GM12878 (cell line): ENCODE measurements at regions not wholly inside any gene's neighbourhood (a gene's known extent, or its start where the extent isn't known, plus 50 kb on each side); places are given as distances from the start of the nearest gene placed in this dataset.

Experiments used
- ATAC-seq: fragments of 200-7000 bp; cut with Tn5 transposase; 3 replicates; pipeline ENCODE4 v1.9.1; 2020; ENCODE audit warnings: mild to moderate bottlenecking, moderate library complexity
- BruUV-seq: library from RNA; stranded (reverse); fragments of 400-500 nt; replicated peaks from 2 replicates; lab custom pipeline; 2021; lab: Mats Ljungman, UMichigan
- CTCF ChIA-PET: fragments of 300-600 bp; sonication (Branson Sonifier 250); formaldehyde crosslinking; extraction: SDS; loops from one replicate; lab custom pipeline; 2021; ENCODE audit warnings: inconsistent platforms; lab: Yijun Ruan, JAX
- POLR2A ChIA-PET: fragments of 350-600 bp; formaldehyde crosslinking; extraction: SDS; loops from one replicate; lab custom pipeline; 2021; ENCODE audit warnings: inconsistent platforms; lab: Charles Lee
- RAD21 ChIA-PET: fragments of 300-600 bp; sonication (Branson Sonifier 250); formaldehyde crosslinking; loops from one replicate; lab custom pipeline; 2023; ENCODE audit warnings: antibody characterized with exemption; ENCODE audit not compliant: unreplicated experiment; lab: Charles Lee
- SMC1A ChIA-PET: fragments of 300-600 bp; sonication (Branson Sonifier 250); formaldehyde crosslinking; loops from one replicate; lab custom pipeline; 2023; ENCODE audit not compliant: unreplicated experiment, uncharacterized antibody; lab: Charles Lee
- DNase-seq: peaks from one replicate; pipeline ENCODE4 v3.0.0-alpha.2; 2011; ENCODE audit warnings: low read depth, low spot score
- FAIRE-seq: peaks from 3 replicates; lab custom pipeline; 2011; peaks lifted over from hg19 to GRCh38; lab: Jason Lieb, UNC
- H2AFZ ChIP-seq: 2 replicates; pipeline ENCODE4 v1.6.0; 2011; ENCODE audit warnings: low read depth, low read length, control low read depth; ENCODE audit not compliant: control insufficient read depth
- H3K27ac ChIP-seq: 2 replicates; pipeline ENCODE4 v1.5.1; 2011; ENCODE audit warnings: control low read depth; ENCODE audit not compliant: control insufficient read depth, insufficient read depth
- H3K27me3 ChIP-seq, 2 experiments: replicated peaks in 1 of 2; 2 replicates each; pipeline versions ENCODE4 v1.6.0 to v1.6.1; 2011; ENCODE audit warnings: low read length in 1 of 2; ENCODE audit not compliant: control insufficient read depth in 2 of 2, insufficient read depth in 2 of 2
- H3K36me3 ChIP-seq, 2 experiments: 2 replicates each; pipeline ENCODE4 v1.5.1; 2011; ENCODE audit warnings: low read length in 1 of 2; ENCODE audit not compliant: control insufficient read depth in 2 of 2, insufficient read depth in 2 of 2
- H3K4me1 ChIP-seq: 2 replicates; pipeline ENCODE4 v1.6.1; 2011; ENCODE audit warnings: mild to moderate bottlenecking, low read length, moderate library complexity, mixed read lengths; ENCODE audit not compliant: control insufficient read depth, insufficient read depth
- H3K4me2 ChIP-seq: 2 replicates; pipeline ENCODE4 v1.6.0; 2011; ENCODE audit warnings: control low read depth; ENCODE audit not compliant: control insufficient read depth, insufficient read depth
- H3K4me3 ChIP-seq: fragments of 200-600 bp; sonication (generic); 2 replicates; pipeline ENCODE4 v1.5.1; 2016
- H3K79me2 ChIP-seq: 2 replicates; pipeline ENCODE4 v1.6.0; 2011; ENCODE audit warnings: low read length; ENCODE audit not compliant: control insufficient read depth, insufficient read depth
- H3K9ac ChIP-seq: 2 replicates; pipeline ENCODE4 v1.8.0; 2011; ENCODE audit warnings: low read length, control low read depth, mixed read lengths; ENCODE audit not compliant: control insufficient read depth, insufficient read depth
- H3K9me3 ChIP-seq: replicated peaks from 3 replicates; pipeline ENCODE4 v1.5.1; 2011; ENCODE audit warnings: mild to moderate bottlenecking, low read length; ENCODE audit not compliant: control insufficient read depth, insufficient read depth
- H4K20me1 ChIP-seq: 2 replicates; pipeline ENCODE4 v1.6.0; 2011; ENCODE audit not compliant: control insufficient read depth, insufficient read depth
- CHD1 ChIP-seq: IDR thresholded peaks from 2 replicates; pipeline ENCODE4 v1.6.1; 2012; ENCODE audit warnings: low read depth, low read length, improper control_type of control experiment
- CHD4 ChIP-seq: fragments of 200-600 bp; sonication (generic); IDR thresholded peaks from 2 replicates; pipeline ENCODE4 v1.6.1; 2016; ENCODE audit warnings: mild to moderate bottlenecking
- EZH2 ChIP-seq: IDR thresholded peaks from 2 replicates; pipeline ENCODE4 v1.6.1; 2012; ENCODE audit warnings: low read depth, mild to moderate bottlenecking, control low read depth, inconsistent platforms, low read length, borderline replicate concordance; ENCODE audit not compliant: control insufficient read depth
- HDGF ChIP-seq: fragments of 450-650 bp; IDR thresholded peaks from 2 replicates; pipeline ENCODE4 v1.6.1; 2016; ENCODE audit warnings: antibody characterized with exemption
- LARP7 ChIP-seq: fragments of 450-650 bp; IDR thresholded peaks from 2 replicates; pipeline ENCODE4 v1.6.1; 2017; ENCODE audit warnings: mild to moderate bottlenecking
- MEF2A ChIP-seq: IDR thresholded peaks from 2 replicates; pipeline ENCODE4 v1.6.1; 2011; ENCODE audit warnings: low read depth, mild to moderate bottlenecking, low read length, moderate library complexity; ENCODE audit not compliant: insufficient read depth
- NFYB ChIP-seq: IDR thresholded peaks from 2 replicates; pipeline ENCODE4 v1.6.1; 2011; ENCODE audit warnings: low read depth, mild to moderate bottlenecking, low read length, improper control_type of control experiment, moderate library complexity; ENCODE audit not compliant: insufficient read depth
- POLR2A ChIP-seq: IDR thresholded peaks from 2 replicates; pipeline ENCODE4 v1.6.1; 2011; ENCODE audit warnings: low read depth, mild to moderate bottlenecking, low read length
- STAT1 ChIP-seq: fragments of 450-650 bp; conservative IDR thresholded peaks from 2 replicates; pipeline ENCODE4 v1.6.1; 2014; ENCODE audit warnings: antibody characterized with exemption, mild to moderate bottlenecking
- WGBS: methylation state at CpG from one replicate; pipeline ENCODE4 v1.1.6; 2016; ENCODE audit warnings: low lambda C conversion rate; ENCODE audit not compliant: insufficient replicate concordance, insufficient coverage; ENCODE audit errors: missing lambda C conversion rate; 5-methylcytosine and 5-hydroxymethylcytosine counted together
- in situ Hi-C: fragments of 300-500 bp; cut with MboI; formaldehyde crosslinking; loops from 9 replicates; pipeline ENCODE4 v1.14.3; 2018; ENCODE audit warnings: mixed read lengths
- intact Hi-C: fragments of 100-400 bp; cut with micrococcal nuclease; formaldehyde crosslinking; loops from one replicate; pipeline ENCODE4 v1.14.2; 2022; ENCODE audit not compliant: unreplicated experiment
- TF ChIP-seq, protein P1 (sequence below): fragments of 450-650 bp; IDR thresholded peaks from 2 replicates; pipeline ENCODE4 v1.6.1; 2018; ENCODE audit warnings: mild to moderate bottlenecking, low read depth, moderate library complexity; ENCODE audit not compliant: partially characterized antibody

DNA sequence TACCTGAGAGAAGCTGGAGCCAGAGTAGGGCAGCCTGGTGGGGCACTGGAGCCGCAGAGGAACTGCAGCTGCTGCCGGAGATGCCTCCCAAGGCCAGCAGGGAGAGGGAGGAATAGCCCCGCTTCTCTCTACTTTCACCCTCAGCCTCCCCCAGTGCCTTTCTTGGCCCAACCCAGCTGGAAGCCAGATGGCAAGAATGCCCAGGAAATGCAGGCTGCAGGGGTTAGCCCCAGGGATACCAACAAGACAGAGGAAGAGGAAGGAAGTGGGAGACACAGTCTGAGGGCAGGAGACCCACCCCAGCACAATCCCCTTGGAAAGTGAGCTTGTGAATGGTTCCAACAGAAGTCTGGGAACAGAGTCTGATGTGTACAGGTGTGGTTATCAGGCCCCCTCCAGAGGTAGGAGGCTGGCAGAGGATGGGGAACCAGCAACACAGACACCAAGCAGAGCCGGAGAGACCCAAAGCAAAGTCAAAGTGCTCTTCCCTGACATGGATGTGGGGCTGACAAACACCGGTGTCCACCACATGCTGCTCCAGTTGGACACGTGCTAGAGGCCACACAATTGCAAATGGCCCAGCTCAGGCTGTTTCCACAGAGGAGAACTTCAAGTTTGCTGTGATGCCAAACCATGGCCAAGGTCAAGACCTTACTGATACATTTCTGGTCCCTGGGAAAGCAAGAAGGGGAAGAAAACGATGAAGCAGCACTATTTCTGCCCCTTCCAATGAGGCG is 418.8 kb upstream of the PROK2 start:
- DNase-seq (no peak), FAIRE-seq (no peak), ATAC-seq (no peak)
- CTCF ChIA-PET: no interaction called here
- H3K4me1 ChIP-seq: no peaks in the 10 kb centered on the region
- H3K27ac ChIP-seq: no peak overlapping the region
- H3K36me3 ChIP-seq: no peaks in the 10 kb centered on the region
- TF ChIP-seq MEF2A: no peak
- TF ChIP-seq POLR2A: no peak
- TF ChIP-seq HDGF: no peak
- TF ChIP-seq, protein P1, sequence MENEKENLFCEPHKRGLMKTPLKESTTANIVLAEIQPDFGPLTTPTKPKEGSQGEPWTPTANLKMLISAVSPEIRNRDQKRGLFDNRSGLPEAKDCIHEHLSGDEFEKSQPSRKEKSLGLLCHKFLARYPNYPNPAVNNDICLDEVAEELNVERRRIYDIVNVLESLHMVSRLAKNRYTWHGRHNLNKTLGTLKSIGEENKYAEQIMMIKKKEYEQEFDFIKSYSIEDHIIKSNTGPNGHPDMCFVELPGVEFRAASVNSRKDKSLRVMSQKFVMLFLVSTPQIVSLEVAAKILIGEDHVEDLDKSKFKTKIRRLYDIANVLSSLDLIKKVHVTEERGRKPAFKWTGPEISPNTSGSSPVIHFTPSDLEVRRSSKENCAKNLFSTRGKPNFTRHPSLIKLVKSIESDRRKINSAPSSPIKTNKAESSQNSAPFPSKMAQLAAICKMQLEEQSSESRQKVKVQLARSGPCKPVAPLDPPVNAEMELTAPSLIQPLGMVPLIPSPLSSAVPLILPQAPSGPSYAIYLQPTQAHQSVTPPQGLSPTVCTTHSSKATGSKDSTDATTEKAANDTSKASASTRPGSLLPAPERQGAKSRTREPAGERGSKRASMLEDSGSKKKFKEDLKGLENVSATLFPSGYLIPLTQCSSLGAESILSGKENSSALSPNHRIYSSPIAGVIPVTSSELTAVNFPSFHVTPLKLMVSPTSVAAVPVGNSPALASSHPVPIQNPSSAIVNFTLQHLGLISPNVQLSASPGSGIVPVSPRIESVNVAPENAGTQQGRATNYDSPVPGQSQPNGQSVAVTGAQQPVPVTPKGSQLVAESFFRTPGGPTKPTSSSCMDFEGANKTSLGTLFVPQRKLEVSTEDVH: no peak
- TF ChIP-seq CHD4: no peak
- no peak for TF ChIP-seq STAT1
- TF ChIP-seq CHD1: no peak
- no peak for TF ChIP-seq LARP7
- no peak for TF ChIP-seq NFYB
- TF ChIP-seq EZH2: no peak
- 51% methylated on average over 8 of the region's 8 CpGs for WGBS
- H4K20me1 ChIP-seq: no peaks in the 10 kb centered on the region
- H3K9ac ChIP-seq: no peak overlapping the region
- no TSS peak for BruUV-seq
- H2AFZ ChIP-seq: no peak overlapping the region
- in situ Hi-C loops (no loop called here), intact Hi-C loops (no loop called here)
- peaks cover 7% of the 10 kb centered on the region for H3K9me3 ChIP-seq
- no peaks in the 10 kb centered on the region for H3K79me2 ChIP-seq
- POLR2A ChIA-PET: no interaction called here
- no peak overlapping the region for H3K4me2 ChIP-seq
- no peaks in the 10 kb centered on the region; a peak in 1 of 4 replicates for H3K27me3 ChIP-seq
- no peak overlapping the region for H3K4me3 ChIP-seq
- RAD21 ChIA-PET: no interaction called here
- SMC1A ChIA-PET: no interaction called here
